Peyer's patch (tissue), 4 donors: ENCODE measurements at regions not wholly inside any gene's neighbourhood (a gene's known extent, or its start where the extent isn't known, plus 50 kb on each side); places are given as distances from the start of the nearest gene placed in this dataset.

ENCODE experiments used
- CTCF ChIP-seq, 6 experiments: fragments of 450-650 bp in 4 of 6; fragments of 200-600 bp in 2 of 6; sonication (generic) in 1 of 6; IDR thresholded peaks; one replicate each; pipeline ENCODE4 v1.5.1; 2017 to 2019; ENCODE audit warnings: antibody characterized with exemption in 6 of 6, mild to moderate bottlenecking in 3 of 6, moderate library complexity in 1 of 6
- POLR2A ChIP-seq, 2 donors: fragments of 450-650 bp; IDR thresholded peaks; one replicate each; pipeline ENCODE4 v1.5.1; 2017; ENCODE audit warnings: antibody characterized with exemption in 2 of 2, mild to moderate bottlenecking in 2 of 2, moderate library complexity in 2 of 2

GRCh38 chr13:24065176-24065575 lies 95.3 kb upstream of the SPATA13 start:
- TF ChIP-seq CTCF (IDR thresholded peaks at IDR 0.05) (no peak), POLR2A (IDR thresholded peaks at IDR 0.05) (no peak)
